ENCODE measurements at regions not wholly inside any gene's neighbourhood (a gene's known extent, or its start where the extent isn't known, plus 50 kb on each side); places are given as distances from the start of the nearest gene placed in this dataset.

DNA sequence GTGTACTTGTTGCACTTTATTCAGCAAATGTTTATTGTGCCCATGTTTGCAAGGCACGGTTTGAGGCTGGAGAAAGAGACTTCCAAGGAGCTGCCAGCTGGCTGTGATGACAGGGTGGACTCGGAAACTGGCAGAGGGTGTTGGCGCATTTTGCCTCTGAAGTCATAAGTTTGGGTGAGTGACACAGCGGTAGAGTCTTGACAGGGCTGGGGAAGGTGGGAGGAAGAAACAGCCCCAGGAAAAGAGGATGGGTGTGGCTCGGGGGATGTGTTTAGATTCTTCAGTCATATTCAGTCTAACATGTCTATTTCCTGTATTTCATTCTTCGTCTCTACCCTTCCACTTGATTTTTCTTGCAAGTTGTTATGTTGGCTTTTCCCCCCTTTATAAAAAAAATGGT lies 77.0 kb upstream of the STOX2 start:
- Histone ChIP-seq H2AFZ (ENCODE audit: low read length) (no peak overlapping the region), H3K9me3 (ENCODE audit: low read length) (no peaks in the 10 kb centered on the region), H3K4me1 (ENCODE audit: insufficient read depth, low read length) (0 out of 2 replicates have a peak, but pooled peaks cover 7% of the 10 kb centered on the region), H4K20me1 (ENCODE audit: insufficient read depth, low read length) (no peaks in the 10 kb centered on the region), H3K27ac (ENCODE audit: extremely low read length, insufficient read depth, low read length) (no peak overlapping the region), H3K27me3 (ENCODE audit: control insufficient read depth in 1 of 2, insufficient read depth in 2 of 2, low read length in 2 of 2) (peaks cover 3 to 9% of the 10 kb centered on the region in 2 experiments; a peak in 3 of 5 replicates), H3K9ac (ENCODE audit: insufficient read depth, low read depth, low read length) (no peak overlapping the region), H3K4me3 (replicated peaks in 1 of 3; ENCODE audit: insufficient read depth in 1 of 3, low read depth in 2 of 3, low read length in 3 of 3) (no peak overlapping the region), H3K36me3 (replicated peaks in 1 of 2; ENCODE audit: control insufficient read depth in 1 of 2, insufficient read depth in 2 of 2, low read length in 2 of 2) (no peaks in the 10 kb centered on the region), H3K4me2 (ENCODE audit: low read depth, low read length) (no peak overlapping the region), H3K79me2 (ENCODE audit: insufficient read depth, low read length) (no peaks in the 10 kb centered on the region)
- ATAC-seq (no peak), DNase-seq (ENCODE audit: low spot score) (no peak), FAIRE-seq (no peak)
- ChIA-PET CTCF (ENCODE audit: low intra/inter-chr PET ratio, low total read pairs) (no interaction called here), POLR2A (no interaction called here)
- BruUV-seq (replicated peaks): no TSS peak
- in situ Hi-C loops (cut with HindIII; ENCODE audit: extremely low pct_ligation_motif_present, low pct_unique_long_range_greater_than_20kb): no loop called here
- TF ChIP-seq NFE2L2 (IDR thresholded peaks at IDR 0.05; ENCODE audit: low read length) (no peak), ZNF251 (CRISPR knock-in tag; IDR thresholded peaks at IDR 0.05) (no peak), U2AF1 (optimal IDR thresholded peaks at IDR 0.05; ENCODE audit: low read depth, low read length) (no peak), ELF1 (CRISPR knock-in tag; IDR thresholded peaks at IDR 0.05) (no peak), FIP1L1 (IDR thresholded peaks at IDR 0.05; ENCODE audit: borderline replicate concordance, insufficient read depth, low read depth, low read length) (no peak), IRX3 (CRISPR knock-in tag; IDR thresholded peaks at IDR 0.05; ENCODE audit: borderline replicate concordance, low read depth) (no peak), LRRFIP1 (CRISPR knock-in tag; conservative IDR thresholded peaks at IDR 0.05) (no peak), NCOA2 (CRISPR knock-in tag; IDR thresholded peaks at IDR 0.05) (no peak), ATF5 (CRISPR knock-in tag; IDR thresholded peaks at IDR 0.05; ENCODE audit: low read depth) (no peak), ZBTB33 (CRISPR knock-in tag; IDR thresholded peaks at IDR 0.05) (no peak), ZNF20 (CRISPR knock-in tag; IDR thresholded peaks at IDR 0.05) (no peak), LCORL (IDR thresholded peaks at IDR 0.05) (no peak), LCORL (CRISPR knock-in tag; IDR thresholded peaks at IDR 0.05) (no peak)
- TF ChIP-seq, protein P1, sequence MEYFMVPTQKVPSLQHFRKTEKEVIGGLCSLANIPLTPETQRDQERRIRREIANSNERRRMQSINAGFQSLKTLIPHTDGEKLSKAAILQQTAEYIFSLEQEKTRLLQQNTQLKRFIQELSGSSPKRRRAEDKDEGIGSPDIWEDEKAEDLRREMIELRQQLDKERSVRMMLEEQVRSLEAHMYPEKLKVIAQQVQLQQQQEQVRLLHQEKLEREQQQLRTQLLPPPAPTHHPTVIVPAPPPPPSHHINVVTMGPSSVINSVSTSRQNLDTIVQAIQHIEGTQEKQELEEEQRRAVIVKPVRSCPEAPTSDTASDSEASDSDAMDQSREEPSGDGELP (IDR thresholded peaks at IDR 0.05; ENCODE audit: borderline replicate concordance, low read depth): no peak
- WGBS (ENCODE audit: low lambda C conversion rate): 49% methylated on average over 6 of the region's 6 CpGs
- intact Hi-C loops (cut with micrococcal nuclease; ENCODE audit: unreplicated experiment): no loop called here

Measured in HepG2 (cell line).